NCI-H510A treated with DMSO at 0.1 percent for 48 hours (cell line): ENCODE measurements at regions not wholly inside any gene's neighbourhood (a gene's known extent, or its start where the extent isn't known, plus 50 kb on each side); places are given as distances from the start of the nearest gene placed in this dataset.

Source experiments
- DNase-seq: peaks from one replicate; lab custom pipeline; 2025; lab: John Stamatoyannopoulos, UW

DNA sequence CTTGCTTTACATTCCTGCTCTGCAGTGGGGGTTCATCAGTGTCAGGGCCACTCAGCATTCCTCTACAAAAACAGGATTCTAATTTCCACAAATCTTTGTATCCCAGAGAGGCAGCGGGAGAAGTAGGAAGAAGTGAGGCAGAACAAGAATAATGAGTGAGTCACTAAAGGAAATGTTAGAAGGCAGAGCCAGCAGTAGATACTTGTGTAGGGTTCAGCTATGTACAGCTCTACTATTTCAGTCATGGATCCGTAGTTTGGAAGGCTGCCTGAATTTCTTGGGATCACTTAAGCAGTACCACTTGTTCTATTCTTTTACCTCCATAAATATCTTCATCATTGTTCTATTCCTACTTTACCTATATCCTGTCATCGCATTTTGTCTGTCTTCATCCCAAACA is 246.3 kb upstream of the TLE4 start:
- no peak for DNase-seq

- no peak for DNase-seq
Observed at GRCh38 chr9:79329861-79330260, 241.9 kb upstream of the TLE4 start.

GRCh38 chr9:79334001-79334400 is 237.8 kb upstream of the TLE4 start:
- DNase-seq = no peak

DNA sequence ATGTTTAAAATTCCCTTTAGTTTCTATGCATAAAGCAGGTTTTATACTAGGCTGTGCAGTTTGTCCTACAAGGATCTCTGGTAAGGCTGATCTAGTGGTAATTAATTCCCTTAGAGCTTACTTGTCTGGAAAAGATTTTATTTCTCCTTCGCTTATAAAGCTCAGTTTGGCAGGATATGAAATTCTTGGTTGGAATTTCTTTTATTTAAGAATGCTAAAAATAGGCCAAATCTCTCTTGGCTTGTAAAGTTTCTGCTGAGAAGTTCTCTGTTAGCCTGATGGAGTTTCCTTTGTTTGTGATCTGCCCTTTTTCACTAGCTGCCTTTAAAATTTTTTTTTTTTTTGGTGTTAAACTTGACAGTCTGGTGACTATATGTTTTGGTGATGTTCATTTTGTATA is 237.1 kb upstream of the TLE4 start:
- no peak for DNase-seq

DNA sequence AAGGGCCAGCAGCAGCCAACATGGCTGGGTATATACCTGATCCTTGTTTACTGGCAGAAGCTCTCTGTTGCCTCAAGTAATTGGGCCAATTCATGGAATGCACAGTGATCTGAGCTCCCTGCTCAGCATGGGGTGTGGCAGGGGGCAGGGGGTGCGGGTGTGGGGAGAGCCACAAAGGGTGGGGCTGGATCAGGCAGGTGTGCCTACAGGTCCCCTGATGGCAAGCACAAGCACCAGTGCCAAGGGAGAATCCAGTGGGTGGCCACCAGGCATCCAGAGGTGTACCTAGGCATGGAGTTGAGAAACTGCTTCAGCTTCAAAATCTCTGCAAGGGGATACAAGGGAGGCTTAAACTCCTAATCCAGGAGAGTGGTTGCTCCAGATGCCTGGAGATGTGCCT is 235.8 kb upstream of the TLE4 start:
- DNase-seq = no peak

- no peak for DNase-seq
Observed at GRCh38 chr9:79341561-79341960, 230.2 kb upstream of the TLE4 start.

GRCh38 chr9:79346350-79347020 is 225.3 kb upstream of the TLE4 start:
- DNase-seq = no peak

GRCh38 chr9:79352322-79352721 is 219.4 kb upstream of the TLE4 start:
- DNase-seq = no peak

DNA sequence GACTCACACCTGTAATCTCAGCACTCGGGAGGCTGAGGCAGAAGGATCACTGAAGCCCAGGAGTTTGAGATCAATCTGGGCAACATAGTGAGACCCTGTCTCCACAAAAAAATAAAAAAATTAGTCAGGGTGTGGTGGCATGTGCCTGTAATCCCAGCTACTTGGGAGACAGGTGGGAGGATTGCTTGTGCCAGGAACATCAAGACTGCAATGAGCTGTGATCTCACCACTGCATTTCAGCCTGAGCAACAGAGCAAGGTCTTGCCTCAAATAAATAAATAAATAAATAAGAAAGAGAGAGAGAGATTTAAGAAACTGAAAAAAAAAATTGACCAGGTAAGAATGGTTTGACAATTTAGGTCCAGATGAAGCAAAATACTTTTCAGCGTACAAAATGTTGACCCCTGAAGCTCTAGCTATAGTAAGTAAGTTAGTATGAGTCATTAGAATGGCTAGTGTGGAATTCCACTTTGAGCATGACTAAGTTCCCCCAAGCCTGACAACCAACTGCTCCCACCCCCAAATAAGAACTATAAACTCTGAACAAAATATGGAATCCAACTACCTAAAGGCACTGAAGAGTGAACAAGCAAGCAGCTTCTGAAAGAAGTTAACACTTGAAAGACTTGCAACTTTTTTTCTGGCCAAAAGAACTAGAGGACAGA is 217.8 kb upstream of the TLE4 start:
- no peak for DNase-seq

DNA sequence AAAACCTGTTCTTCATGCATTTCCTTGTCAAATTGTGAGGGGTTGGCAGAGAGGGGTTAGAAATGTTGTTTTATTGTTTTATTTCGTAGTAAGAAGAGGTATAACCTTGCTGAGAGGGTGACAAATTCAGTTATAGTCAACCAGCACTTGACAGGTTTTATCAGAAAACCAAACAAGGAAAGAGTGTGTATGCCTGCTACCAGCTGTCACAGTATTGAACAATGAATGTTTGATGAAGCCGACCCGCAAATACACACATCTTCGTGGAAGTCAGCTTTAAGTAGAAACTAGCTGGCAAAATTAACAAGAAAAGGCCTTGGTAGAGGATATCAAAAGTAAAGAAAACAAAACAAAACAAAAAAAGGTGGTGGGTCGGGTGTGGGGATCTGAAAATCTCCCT is 214.6 kb upstream of the TLE4 start:
- peak; percentile 64 for DNase-seq

- DNase-seq = peak; percentile 48
Observed at GRCh38 chr9:79357616-79358015, 214.1 kb upstream of the TLE4 start.

DNA sequence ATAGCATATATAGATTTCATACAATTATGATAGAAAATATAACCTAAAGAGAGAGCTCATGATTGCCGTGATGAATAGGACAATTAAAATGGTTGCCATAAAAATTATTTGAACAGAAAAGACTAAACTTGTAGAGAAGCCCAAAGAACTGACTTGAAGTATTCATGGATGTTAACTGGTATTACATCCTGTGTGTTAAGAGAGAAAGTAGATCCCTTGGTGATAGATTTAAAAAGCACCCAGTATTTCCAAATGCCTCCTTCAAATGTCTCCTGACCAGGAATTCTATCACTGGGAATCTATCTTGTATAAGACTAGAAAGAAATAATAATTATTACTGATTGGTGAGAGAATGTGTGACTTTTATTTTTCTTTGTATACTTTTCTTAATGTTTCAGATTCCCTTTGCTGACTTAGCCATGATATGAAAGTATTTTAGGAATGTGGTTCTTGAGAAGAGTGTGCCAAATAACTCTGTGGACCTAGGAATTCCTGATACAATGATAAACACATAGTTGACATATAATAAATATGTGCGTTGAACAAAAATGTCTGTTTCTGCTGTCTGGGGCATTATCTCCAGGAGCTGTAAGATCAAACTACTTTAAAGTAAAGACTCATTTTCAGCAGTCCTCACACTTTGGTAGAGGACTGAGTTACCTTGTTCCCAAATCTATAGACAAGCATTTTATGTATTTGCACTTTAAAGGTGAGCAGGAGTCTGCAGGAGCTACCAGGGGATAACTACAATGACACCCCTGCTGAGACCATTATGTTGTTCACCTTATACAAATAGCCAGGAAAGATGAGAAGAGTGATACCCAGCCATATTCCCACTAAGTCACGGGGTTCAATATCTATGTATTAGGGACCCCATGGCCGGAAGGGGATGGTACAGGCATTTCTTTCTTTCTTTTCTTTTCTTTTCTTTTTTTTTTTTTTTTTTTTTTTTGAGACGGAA is 211.1 kb upstream of the TLE4 start:
- peak; percentile 26 for DNase-seq

GRCh38 chr9:79362100-79363081 is 209.4 kb upstream of the TLE4 start:
- peak; percentile 46 for DNase-seq

DNA sequence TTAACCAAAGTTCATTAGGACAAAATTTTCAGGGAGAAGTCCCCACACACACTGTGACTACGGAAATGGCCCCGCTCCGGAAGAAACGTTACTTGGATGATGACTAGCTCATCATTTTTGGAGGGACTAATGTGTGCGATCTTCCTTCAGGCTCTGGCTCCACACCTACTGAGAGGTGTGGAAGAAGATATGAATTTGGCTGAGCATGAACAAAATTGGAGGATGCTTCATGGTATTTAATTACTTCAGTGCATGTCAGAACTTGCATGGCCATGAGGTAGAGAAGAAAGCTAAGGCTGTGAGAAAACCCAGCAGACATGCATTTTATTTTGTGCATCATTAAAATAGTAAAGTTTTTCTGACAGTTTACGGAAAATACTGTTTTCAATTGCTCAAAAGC is 202.1 kb upstream of the TLE4 start:
- no peak for DNase-seq

GRCh38 chr9:79371301-79371700 is 200.5 kb upstream of the TLE4 start:
- DNase-seq = no peak

GRCh38 chr9:79371948-79372555 is 199.7 kb upstream of the TLE4 start:
- no peak for DNase-seq

DNA sequence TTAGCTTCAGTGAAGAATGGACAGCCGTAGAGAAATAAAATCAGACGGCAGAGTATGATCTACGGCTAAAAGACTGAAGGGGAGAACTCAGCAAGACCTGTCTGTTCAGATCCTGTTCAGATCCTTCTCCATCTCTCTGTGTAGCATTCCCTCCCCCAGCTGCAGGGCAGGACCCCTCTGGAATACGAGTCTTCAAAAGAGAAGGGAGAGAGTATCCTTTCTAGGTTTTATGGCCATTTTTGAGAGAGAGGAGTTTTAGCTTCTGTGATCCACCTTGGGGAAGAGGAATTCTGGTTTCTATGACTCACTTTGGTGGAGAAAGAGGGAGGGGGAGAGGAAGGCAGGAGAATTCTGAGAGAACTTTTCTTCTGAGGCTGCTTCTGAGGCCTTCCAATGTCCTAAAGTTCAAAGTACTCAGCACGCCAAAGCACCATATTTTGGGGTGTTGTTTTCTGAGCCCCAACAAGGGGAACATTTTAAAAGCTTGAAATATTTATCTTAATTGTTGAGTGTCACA is 194.4 kb upstream of the TLE4 start:
- no peak for DNase-seq

DNA sequence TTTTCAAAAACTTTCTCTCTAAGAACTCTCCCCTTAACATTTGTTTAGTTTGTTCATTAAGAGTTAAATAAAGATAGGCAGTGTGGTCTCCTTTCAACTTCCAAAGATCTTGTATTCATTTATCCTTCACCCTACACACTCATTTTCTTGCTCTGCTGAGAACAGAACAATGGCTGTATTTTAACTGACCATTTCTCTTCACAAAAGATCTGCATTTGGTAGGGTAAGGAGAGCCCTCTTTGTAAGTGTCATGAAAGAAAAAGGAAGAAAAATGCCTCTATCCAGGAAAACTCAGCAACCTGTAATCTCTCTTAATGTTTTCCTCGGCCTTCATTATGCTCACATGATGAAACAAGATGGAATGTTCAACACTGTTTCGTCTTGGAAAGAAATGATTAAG is 193.7 kb upstream of the TLE4 start:
- no peak for DNase-seq

- no peak for DNase-seq
Observed at GRCh38 chr9:79382044-79382443, 189.7 kb upstream of the TLE4 start.

DNA sequence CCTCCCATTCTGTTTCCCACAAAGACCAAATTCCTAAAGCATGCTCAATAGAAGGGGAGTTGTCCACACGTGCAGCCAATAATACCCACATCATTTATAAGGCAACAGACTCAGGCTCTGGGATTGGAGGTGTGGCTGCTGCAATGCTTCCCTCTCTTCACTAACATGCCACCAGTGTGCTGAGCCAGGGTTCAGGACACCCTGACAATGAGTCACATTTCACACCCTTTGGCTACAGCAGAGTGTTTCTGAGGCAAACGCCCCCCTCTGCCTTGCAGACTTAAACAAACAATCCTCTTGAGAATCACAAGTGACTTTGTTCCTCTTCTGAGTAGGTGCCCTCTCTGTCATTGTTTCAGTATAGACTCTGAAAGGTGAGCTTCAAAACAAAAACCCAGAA is 189.3 kb upstream of the TLE4 start:
- DNase-seq = peak; percentile 58

GRCh38 chr9:79383096-79383495 is 188.7 kb upstream of the TLE4 start:
- DNase-seq = no peak
